NCI-H2107 (cell line): ENCODE measurements at regions not wholly inside any gene's neighbourhood (a gene's known extent, or its start where the extent isn't known, plus 50 kb on each side); places are given as distances from the start of the nearest gene placed in this dataset.
"Not testable (repeated sequence)": the region's sequence is repeated elsewhere in the genome, so short reads cannot be mapped to it uniquely, and the experiment has no call there.

Experiments used
- DNase-seq: peaks from one replicate; lab custom pipeline; 2025; lab: John Stamatoyannopoulos, UW

DNA sequence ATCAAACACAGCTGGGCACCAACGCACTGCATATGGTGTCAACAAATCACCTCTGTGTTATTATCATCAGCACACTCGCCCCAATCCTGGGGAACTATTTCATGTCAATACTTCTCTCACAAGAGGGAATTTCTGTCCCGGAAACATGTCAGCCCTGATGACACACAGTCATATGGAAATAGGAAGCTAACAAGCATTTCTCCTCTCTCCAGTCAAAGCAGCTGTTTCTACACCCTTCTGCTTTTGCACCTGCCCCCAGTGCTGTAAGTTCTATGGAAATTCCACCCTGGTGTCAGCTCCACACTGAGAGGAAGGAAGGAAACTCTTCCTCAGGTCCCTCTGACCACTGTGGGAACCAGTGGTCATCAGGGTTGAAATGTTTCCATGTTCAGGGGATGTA lies 447.6 kb upstream of the ID2 start:
- DNase-seq: no peak

DNA sequence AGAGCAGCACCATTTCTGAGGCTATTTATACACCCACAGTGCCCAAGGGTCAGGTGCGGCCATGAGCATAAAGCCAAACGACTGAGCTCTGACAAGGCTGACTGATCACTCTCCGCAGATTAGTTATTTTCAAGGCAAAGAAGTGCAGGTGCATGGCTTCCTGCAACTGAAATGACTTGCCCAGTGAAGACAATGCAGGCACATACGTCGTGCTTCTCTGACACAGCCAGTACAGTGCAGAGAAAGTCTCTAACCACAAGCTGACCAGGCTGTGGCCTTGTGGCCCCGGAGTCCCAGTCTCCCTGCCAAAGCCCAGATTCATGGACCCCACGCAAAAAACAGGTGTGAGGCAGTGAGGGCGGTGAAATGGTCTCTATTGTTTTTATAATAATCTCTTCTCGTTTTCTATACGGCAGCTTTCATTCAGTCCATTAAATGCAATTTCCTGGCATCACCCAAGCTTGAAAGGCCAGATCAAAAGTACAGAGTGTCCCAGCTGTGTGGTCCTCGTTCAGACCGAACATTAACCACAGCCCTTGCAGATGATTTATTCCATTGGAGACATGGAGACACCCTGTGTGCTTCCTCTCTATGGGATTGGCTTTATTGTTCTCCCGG lies 447.0 kb upstream of the ID2 start:
- DNase-seq: no peak

DNA sequence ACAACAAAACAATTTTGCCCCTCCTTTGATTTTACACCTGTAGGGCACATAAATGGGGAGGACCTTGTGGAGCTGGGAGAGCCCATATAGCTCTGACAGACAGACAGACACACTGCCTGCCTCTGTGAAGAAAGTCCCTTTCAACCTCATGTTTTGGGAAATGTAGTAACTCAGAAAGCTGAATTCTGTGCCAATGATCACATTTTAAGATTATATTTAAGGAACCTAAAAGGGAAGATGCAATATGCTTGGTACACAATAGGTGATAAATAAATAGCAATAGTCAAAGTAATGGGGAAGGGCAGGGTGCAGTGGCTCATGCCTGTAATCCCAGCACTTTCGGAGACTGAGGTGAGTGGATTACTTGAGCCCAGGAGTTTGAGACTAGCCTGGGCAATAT lies 446.4 kb upstream of the ID2 start:
- DNase-seq: no peak

DNA sequence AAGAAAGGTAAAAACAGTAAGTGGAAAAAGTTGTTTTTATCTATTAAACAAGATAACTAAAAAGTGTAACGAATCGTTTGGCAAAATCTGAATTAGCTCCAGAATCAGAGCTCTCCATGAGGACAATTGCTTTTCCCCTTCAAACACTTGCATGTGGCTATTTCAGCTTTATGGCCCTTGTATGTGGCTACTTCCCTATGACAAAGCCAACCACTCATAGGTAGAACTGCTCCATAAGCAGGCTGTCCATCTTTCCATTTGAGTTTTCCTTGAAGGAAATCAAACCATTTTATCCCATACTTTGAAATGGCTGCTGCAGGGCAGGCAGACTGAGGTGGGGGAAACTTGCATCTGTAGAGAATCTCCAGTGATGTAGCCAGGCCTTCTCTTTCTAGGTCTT lies 445.5 kb upstream of the ID2 start:
- DNase-seq: no peak

DNA sequence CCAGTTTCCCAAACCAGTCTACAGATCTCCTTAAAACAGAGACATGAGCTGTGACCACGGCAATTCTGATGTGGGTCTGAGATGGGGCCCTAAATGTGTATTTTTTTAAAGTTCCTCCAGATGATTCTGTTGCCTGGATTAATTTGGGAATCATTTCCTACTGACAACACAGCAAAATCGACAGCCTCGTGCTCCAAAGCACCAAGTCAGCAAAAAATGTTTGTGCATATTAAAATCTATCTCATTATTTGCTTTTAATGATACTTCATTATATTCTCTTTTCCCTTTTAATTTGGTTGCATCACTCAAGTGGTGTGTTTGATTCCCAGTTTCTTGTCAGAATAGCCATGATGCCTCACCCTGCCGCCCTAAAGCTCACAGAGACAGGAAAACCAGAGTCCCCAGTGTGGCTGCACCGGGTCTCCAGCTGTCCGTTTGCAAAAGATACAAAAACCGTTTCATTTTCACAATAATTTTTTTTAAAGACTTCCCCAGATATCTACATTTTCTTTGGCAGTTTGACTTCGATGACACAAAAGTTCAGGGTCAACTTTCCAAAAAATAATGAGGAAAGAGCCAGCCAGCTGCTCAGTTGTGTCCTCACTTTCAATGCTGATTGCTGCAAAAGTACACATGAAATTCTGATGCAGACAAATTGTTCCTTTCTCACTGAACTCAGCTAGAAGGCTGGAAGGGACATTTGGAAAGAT lies 443.2 kb upstream of the ID2 start:
- DNase-seq: no peak

DNA sequence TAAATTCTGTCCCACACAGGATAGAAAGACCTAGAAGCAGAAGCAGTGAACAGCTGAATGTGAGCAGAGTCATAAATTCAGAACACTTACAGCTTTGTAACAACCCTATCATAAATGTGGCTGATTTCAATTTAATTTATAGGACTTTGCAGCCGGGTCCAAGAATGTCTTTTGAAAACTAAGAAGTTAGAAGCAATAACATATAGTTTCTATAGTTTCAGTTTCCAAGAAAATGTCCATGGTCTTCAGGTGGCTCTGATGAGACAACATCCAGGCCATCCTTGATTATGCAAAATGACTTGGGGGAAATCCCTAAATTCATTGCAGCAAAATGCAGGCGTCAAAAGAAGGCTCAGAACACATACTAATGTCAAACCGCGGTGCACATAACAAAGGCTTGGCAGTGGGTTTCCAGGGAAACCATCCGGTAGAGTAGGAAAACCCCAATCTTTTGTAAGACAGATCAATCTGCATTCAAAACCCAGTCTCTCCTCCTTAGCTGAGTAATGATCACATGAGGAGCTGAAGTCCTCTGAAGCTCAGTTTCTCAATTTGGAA lies 442.2 kb upstream of the ID2 start:
- DNase-seq: no peak

DNA sequence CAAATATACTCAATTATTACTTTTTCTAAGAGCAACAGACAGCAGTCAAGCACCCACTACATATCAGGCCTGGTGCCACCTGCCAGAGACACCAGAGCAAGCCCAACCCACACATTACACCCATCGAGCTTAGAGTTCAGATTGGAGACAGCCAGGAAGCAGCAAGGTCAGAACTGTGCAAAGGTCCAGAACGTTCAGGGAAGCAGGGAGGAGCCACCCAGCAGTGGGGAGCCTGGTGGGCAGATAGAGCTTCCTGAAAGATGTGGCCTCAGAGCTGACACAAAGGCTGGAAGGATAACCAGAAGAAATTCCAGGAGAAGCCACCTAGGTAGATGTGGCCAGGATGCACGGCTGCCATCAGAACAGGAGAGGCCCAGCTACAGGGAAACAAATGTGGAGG lies 440.5 kb upstream of the ID2 start:
- no peak for DNase-seq

DNA sequence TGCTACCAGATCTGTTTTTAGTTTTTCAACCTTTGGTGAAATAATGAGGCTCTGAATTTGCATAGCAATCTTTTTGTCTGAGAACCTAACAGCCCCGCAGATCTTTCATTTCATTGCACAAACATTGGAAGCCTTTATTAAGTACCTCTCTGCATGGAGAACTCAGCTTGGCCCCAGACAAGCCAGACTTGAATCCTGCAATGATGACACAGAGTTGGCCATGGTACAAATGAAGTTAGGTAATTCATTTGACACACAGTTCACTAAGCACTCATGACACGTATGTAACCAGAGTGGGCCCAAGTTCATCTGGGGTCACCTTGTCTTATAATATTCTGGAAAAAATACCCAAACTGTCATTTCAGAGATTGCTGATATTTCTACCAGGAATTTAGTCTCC lies 439.1 kb upstream of the ID2 start:
- DNase-seq: no peak

DNA sequence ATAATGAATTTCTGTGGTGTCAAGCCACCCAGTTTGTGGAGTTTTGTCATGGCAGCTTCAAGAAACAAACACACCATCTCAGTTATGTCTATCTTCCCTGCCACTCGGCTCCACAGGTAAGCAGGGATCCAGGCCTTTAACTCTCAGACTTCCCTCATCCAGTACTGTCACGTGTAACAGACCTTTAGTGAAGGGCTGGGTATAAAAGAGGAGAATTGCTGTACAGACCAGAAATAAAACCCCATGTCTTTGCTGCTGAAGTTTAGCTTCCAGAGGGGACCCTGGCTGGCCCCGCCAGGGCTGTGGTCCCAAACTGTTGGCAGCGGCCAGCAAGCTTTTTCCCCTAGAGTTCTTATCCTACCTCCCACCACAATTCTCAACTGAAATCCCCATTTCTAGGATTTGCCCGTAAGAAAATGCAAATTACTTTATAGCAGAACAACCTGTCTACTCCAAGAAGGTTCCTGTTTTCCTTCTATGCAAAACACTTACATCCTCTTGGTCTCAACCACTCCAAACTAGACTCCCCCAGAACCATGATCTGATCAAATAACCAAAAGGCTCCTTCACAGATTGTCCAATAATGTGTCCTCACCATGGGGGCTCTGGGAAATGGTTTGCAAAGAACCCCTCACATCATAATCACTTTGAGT lies 438.0 kb upstream of the ID2 start:
- DNase-seq: no peak

DNA sequence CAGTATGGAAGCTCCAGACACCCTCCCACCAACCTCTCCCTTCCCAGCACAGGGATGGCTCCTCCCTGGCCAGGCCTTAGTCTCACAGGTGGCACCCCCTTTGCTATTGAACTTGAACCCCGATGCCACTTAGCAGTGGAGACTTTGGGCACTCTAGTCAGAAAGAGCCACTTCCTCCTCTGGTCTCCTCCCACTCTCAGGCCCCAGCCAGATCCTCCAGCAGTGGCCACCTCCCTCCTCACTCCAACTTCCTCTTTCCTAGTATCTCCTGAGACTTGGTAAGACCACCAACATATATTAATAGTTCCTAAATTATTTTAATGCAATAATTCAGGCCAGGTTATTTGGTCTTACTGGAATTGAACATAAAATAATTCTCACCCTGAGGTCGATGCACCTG lies 437.2 kb upstream of the ID2 start:
- no peak for DNase-seq

DNA sequence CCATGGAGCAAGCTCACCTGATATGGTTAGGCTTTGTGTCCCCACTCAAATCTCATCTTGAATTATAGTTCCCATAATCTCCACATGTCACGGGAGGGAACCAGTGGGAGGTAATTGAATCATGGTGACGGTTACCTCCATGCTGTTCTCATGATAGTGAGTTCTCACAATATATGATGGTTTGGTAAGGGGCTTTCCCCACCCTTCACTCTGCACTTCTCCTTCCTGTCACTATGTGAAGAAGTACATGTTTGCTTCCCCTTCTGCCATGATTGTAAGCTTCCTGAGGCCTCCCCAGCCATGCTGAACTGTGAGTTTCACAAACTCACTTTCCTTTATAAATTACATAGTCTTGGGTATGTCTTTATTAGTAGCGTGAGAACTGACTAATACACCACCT lies 435.7 kb upstream of the ID2 start:
- no peak for DNase-seq

DNA sequence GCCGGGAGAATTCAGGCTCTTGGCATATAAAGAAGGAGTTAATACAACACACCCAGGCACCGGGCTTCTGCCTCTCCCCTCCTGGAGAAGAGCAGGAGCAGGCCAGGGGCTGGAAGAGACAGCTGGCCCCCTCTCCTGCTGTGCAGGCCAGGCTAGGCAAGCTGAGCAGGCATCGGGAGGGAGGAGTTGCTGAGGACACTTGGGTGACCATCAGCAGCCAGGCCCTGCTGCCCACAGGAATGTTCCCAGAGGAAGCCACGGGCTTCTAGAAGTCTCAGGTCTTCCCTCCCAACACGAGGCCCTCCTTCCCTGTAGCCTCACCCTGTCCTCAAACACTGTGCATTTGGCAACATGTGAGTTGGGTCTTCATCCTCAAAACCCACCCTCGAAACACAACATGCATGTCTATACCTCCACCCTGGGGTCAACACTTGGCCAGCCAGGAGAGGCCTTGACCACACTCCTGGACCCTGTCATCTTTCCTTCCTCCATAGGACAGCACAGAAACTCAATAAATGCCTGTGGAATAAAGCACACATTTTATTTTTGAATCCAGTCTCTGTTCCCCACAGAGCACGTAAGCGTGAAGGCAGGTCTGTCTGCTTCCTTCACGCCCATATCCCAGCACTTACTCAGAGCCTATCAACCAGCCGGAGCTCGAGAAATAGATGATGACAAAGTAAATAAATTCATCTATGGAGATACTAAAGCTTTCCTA lies 433.8 kb upstream of the ID2 start:
- no peak for DNase-seq

DNA sequence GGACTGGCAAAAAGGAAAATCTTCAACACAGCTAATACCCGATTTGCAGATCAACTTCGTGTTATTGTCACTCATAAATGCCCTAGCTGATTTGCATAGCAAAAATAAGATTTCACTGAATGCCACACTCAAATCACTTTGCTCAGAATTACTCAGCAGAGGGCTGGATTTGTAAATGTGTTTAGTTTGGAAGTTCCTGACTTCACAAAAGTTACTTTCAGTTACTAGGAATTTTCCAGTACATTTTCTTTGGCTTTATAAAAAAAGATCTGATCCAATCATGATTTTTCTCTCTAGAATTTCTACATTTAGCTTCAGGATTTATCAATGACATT lies 433.3 kb upstream of the ID2 start:
- no peak for DNase-seq

DNA sequence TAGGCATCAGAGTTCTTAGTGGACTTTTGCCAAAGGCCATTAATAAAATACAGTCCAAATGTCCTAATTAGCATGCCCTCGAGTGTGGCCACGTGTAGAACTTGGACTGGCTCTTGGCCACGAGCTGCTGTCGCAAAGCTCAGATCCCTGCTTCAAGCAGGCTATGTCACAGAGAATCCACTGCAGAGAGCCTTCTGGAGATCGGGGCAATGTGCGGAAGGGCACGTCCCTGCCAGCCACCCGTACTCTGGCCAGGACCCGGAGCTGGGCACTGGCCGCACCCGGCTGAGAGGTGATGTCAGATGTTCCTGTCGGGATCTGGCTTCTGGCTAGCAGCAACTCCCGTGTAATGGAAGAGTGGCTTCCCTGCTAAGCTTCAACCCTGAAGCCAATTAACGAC lies 432.7 kb upstream of the ID2 start:
- DNase-seq: no peak

DNA sequence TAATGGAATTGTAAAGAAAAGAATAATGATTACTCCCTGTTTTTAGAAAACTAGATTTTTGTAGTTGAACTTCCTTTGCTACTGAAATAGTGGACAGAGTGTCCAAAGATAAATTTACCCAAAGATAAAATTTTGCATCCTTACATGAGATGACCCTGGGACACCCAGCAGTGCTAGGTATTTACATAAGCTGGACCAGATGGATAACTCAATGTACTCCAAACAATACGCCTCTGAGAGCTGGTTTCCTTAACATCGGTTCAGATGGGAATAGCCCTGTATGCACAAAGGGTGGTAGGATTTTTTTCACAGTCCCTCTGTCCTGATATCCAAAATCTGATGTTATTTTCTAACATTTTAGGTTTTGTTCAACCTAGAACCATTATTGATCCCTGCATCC lies 432.1 kb upstream of the ID2 start:
- DNase-seq: no peak

DNA sequence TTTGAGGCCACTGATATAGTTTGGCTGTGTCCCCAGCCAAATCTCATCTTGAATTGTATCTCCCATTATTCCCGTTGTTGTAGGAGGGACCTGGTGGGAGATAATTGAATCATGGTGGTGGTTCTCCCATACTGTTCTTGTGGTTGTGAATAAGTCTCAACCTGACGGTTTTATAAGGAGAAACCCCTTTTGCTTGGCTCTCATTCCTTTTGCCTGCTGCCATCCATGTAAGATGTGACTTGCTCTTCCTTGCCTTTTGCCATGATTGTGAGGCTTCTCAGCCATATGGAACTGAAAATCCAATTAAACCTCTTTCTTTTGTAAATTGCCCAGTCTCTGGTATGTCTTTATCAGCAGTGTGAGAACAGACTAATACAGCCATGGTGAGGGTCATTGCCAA lies 431.6 kb upstream of the ID2 start:
- DNase-seq: not testable (repeated sequence)

DNA sequence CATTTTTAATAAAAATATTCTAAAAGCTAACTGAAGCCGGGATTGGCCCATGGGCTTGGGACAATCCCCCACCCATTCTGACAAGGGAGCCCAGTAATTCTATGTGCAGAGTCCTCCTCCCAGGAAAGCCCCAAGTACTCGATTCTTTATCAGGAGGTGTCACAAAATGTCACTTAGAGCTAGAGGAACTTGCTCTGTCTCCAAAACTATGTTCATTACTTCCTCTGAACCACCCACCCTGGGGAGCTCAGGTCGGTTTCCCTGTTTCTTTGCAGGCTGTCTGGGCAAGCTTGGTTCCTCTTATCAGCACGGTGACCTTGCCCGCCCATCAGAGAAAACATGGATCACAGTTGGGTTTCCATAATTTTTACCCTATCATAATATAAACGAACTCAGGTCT lies 430.6 kb upstream of the ID2 start:
- no peak for DNase-seq

DNA sequence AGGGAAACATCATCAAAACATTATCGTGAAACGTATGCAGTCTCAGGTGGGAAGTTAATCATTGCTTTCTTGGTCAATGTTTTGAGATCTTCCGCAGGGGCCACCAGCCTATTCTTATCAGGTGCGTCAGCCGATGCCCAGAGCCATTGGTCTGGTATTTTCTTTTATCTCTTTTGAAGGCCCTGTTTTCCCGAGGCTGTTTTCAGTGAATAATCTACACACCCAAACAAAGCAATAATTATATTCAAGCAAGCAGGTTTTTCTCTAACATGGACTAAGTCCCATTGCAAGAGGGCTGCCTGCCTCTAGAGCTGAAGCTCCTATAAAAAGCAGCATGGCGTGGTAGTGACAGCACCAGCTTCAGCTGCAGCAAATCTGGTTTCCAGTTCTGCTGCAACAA lies 430.0 kb upstream of the ID2 start:
- DNase-seq: no peak

DNA sequence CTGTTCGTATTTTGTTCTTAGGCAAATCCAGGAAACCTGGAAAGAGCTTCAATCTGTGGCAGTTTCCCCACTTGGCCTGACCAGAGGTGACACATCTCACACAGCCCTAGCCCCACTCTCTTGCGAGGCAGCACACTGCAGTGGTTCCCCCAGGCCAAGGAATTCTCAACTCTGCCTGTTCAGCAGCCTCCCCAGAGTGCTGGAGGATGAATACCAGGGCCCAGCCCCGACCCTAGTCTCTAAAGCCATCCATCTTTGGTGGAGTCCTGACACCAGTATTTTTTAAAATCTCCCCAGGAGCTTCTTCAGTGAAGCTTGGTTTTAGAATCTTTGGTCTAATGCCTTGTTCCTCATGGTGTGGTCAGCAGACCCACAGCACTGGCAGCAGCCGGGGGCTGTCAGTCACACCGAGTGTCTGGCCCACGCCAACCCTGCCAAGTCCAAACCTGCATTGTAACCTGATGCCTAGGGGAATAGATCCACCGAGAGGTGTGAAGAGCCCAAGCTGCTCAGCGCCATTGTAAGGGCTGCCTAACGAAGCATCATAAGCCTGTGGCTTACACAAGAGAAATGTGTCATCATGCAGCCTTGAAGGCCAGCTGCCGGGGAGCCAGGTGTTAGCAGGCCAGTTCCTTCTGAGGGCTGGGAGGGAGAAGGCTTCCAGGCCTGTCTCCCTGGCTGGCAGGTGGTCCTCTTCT lies 428.7 kb upstream of the ID2 start:
- no peak for DNase-seq

DNA sequence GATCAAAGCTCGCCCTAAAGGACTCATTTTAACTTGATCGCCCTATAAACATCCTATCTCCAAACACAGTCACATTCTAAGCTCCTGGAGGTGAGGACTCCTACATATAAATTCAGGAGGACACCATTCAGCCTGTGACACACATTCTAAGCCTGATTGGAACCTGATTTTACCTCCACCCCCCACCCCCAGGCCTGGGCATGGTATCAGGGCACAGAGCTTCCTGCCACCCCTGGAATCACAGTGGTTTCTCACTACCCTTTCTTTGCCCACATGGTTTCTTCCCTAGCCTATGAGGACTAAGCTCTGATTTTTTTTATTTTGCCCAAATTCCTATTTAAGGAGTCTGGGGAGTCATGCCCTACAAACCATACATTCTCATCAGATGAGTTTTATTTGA lies 428.1 kb upstream of the ID2 start:
- DNase-seq: no peak

DNA sequence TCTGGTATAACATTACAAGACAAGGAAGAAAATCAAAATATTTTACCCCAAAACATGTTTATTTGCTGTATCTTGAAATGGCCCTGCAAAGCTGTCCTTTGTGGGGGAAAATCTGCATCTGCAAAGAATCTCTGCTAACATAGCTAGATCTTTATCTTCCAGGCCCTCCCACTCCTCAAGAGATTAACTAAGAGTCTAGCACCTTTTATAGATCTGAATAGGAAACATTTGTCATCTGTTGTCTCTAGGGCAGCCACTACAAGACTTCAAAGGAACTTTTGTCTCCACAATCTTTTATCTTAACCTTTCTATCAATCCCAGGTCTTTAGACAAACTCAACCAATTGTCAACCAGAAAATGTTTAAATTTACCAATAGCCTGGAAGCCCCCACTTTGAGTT lies 427.6 kb upstream of the ID2 start:
- not testable (repeated sequence) for DNase-seq

DNA sequence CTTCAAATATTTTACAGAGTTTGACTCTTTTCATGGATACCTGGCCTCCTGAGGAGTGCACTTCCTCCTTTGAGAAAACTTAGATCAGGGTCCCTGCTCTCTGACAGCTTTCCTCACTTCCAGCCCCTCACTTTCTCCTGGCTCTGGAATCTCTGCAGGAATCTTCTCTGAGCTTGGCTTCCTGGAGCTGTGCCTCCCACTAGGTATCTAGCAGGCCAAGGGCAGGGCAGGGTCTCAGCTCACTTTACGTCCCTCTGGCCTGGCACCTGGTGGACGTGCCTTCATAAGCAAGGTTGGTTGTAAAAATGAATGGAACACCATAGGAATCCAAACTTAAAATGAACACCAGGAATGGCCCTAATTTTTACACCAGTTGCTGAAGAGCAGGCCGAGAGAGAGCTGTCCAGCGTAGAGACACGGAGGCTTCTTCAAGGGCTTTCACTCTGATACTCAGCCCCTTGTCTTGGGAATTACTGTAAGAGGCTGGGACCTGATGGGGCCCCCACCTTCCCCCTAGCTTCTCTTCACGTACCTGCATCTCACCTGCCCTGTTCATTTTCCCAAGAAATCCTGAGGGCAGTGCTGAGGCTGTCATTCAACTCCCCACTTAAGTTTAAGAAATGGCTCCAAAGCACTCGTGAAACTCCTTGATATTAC lies 426.9 kb upstream of the ID2 start:
- no peak for DNase-seq
